Loucy (cell line): ENCODE measurements at regions not wholly inside any gene's neighbourhood (a gene's known extent, or its start where the extent isn't known, plus 50 kb on each side); places are given as distances from the start of the nearest gene placed in this dataset.

Source experiments
- H2AFZ ChIP-seq: fragments of 200-600 bp; sonication (generic); 2 replicates; pipeline ENCODE4 v1.6.0; 2016; ENCODE audit warnings: antibody characterized with exemption, mild to moderate bottlenecking, low read length, moderate library complexity
- H3F3A ChIP-seq: fragments of 200-600 bp; 2 replicates; pipeline ENCODE4 v1.6.0; 2016; ENCODE audit warnings: antibody characterized with exemption, low read depth, mild to moderate bottlenecking
- H3K27me3 ChIP-seq: fragments of 200-600 bp; sonication (generic); 2 replicates; pipeline ENCODE4 v1.6.1; 2014; ENCODE audit warnings: low read length, mild to moderate bottlenecking; ENCODE audit not compliant: insufficient read depth, poor library complexity, severe bottlenecking
- H3K36me3 ChIP-seq: fragments of 200-600 bp; sonication (generic); 2 replicates; pipeline ENCODE4 v1.6.1; 2016; ENCODE audit warnings: low read length; ENCODE audit not compliant: insufficient read depth
- H3K4me1 ChIP-seq: fragments of 200-600 bp; sonication (generic); 2 replicates; pipeline ENCODE4 v1.5.1; 2014; ENCODE audit warnings: low read length, mild to moderate bottlenecking; ENCODE audit not compliant: insufficient read depth, poor library complexity, severe bottlenecking
- H3K4me2 ChIP-seq: fragments of 200-600 bp; sonication (generic); 2 replicates; pipeline ENCODE4 v1.6.0; 2014; ENCODE audit warnings: antibody characterized with exemption, low read length, low read depth, mild to moderate bottlenecking; ENCODE audit not compliant: poor library complexity, severe bottlenecking
- H3K4me3 ChIP-seq: fragments of 200-600 bp; sonication (generic); 2 replicates; pipeline ENCODE4 v1.5.1; 2014; ENCODE audit warnings: low read length, mild to moderate bottlenecking, mixed read lengths; ENCODE audit not compliant: poor library complexity, severe bottlenecking
- H3K79me2 ChIP-seq: fragments of 200-600 bp; sonication (generic); 2 replicates; pipeline ENCODE4 v1.6.1; 2014; ENCODE audit warnings: low read length; ENCODE audit not compliant: insufficient read depth
- H3K9ac ChIP-seq: fragments of 200-600 bp; sonication (generic); 2 replicates; pipeline ENCODE4 v1.6.0; 2014; ENCODE audit warnings: mild to moderate bottlenecking, low read depth, low read length, moderate library complexity; ENCODE audit not compliant: poor library complexity, severe bottlenecking
- H3K9me2 ChIP-seq: fragments of 200-600 bp; sonication (generic); replicated peaks from 2 replicates; pipeline ENCODE4 v1.6.1; 2016; ENCODE audit warnings: low read depth, low read length, mixed read lengths
- H3K9me3 ChIP-seq: fragments of 200-600 bp; sonication (generic); 2 replicates; pipeline ENCODE4 v1.6.1; 2014; ENCODE audit warnings: mild to moderate bottlenecking, antibody characterized with exemption, low read length, low read depth; ENCODE audit not compliant: insufficient read depth
- H4K20me1 ChIP-seq: fragments of 200-600 bp; sonication (generic); 2 replicates; pipeline ENCODE4 v1.6.0; 2014; ENCODE audit warnings: antibody characterized with exemption, low read length, mild to moderate bottlenecking; ENCODE audit not compliant: insufficient read depth, poor library complexity, severe bottlenecking
- EZH2phosphoT487 ChIP-seq: fragments of 200-600 bp; IDR thresholded peaks from 2 replicates; pipeline ENCODE4 v1.6.1; 2018; ENCODE audit warnings: antibody characterized with exemption, mild to moderate bottlenecking, moderate library complexity, borderline replicate concordance
- TF ChIP-seq, protein P1 (sequence below): fragments of 200-600 bp; sonication (generic); conservative IDR thresholded peaks from 2 replicates; pipeline ENCODE4 v1.5.1; 2014; ENCODE audit warnings: mild to moderate bottlenecking, antibody characterized with exemption, low read length

DNA sequence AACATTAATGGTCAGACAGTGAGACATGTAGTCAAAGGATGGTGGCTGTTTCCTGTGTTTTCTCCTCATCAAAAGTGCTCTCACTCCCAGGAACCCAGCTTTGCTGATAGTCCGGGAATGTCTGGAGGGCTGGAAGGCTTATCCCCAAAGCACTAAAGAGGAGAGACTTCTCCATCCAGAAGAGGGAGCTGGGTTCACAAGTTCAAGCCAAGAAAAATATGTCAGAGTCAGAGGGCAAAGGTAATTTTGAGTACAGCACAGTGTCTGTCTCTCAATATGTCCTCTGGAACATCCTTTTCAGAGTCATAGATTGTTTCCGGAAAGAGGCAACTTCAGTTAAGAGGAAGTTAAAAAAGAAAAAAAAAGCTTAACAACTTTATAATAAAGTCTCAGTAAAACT lies 281.5 kb upstream of the PHYHIPL start:
- Histone ChIP-seq H2AFZ (no peak overlapping the region), H3K9ac (no peak overlapping the region), H3K79me2 (no peaks in the 10 kb centered on the region), H3K27me3 (no peaks in the 10 kb centered on the region), H3K9me3 (no peaks in the 10 kb centered on the region), H3K4me1 (no peaks in the 10 kb centered on the region), H3F3A (no peaks in the 10 kb centered on the region), H3K4me3 (no peak overlapping the region), H4K20me1 (no peaks in the 10 kb centered on the region), H3K4me2 (no peak overlapping the region), H3K9me2 (no peaks in the 10 kb centered on the region), H3K36me3 (no peaks in the 10 kb centered on the region)
- no peak for TF ChIP-seq EZH2phosphoT487
- TF ChIP-seq, protein P1, sequence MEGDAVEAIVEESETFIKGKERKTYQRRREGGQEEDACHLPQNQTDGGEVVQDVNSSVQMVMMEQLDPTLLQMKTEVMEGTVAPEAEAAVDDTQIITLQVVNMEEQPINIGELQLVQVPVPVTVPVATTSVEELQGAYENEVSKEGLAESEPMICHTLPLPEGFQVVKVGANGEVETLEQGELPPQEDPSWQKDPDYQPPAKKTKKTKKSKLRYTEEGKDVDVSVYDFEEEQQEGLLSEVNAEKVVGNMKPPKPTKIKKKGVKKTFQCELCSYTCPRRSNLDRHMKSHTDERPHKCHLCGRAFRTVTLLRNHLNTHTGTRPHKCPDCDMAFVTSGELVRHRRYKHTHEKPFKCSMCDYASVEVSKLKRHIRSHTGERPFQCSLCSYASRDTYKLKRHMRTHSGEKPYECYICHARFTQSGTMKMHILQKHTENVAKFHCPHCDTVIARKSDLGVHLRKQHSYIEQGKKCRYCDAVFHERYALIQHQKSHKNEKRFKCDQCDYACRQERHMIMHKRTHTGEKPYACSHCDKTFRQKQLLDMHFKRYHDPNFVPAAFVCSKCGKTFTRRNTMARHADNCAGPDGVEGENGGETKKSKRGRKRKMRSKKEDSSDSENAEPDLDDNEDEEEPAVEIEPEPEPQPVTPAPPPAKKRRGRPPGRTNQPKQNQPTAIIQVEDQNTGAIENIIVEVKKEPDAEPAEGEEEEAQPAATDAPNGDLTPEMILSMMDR, result no peak

DNA sequence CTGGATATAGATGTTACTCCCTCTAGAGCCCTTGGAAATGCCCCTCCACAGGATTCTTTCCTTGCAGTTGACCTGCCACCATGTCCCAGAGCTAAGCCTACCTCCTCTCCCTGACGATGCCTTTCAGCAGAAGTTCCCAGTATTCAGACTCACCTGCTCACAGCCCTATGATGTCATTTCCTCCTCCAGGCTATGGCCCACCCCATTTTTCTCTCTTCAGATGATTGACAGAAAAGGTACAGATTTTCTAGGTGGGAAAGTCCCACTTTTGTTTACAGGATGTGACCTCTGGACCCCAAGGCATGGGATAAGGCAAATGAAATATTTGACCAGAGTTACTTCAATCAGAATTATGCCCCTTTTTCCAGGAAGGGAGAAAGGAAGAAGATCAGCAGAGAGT lies 280.2 kb upstream of the PHYHIPL start:
- H3K4me2 ChIP-seq, result no peak overlapping the region
- no peaks in the 10 kb centered on the region for H3K36me3 ChIP-seq
- TF ChIP-seq EZH2phosphoT487, result no peak
- TF ChIP-seq, protein P1, result no peak
- no peaks in the 10 kb centered on the region for H3K4me1 ChIP-seq
- no peaks in the 10 kb centered on the region for H3K27me3 ChIP-seq
- no peaks in the 10 kb centered on the region for H4K20me1 ChIP-seq
- H3K9ac ChIP-seq, result no peak overlapping the region
- no peaks in the 10 kb centered on the region for H3K9me3 ChIP-seq
- no peaks in the 10 kb centered on the region for H3K79me2 ChIP-seq
- H3K4me3 ChIP-seq, result no peak overlapping the region
- no peaks in the 10 kb centered on the region for H3F3A ChIP-seq
- no peak overlapping the region for H2AFZ ChIP-seq
- no peaks in the 10 kb centered on the region for H3K9me2 ChIP-seq

DNA sequence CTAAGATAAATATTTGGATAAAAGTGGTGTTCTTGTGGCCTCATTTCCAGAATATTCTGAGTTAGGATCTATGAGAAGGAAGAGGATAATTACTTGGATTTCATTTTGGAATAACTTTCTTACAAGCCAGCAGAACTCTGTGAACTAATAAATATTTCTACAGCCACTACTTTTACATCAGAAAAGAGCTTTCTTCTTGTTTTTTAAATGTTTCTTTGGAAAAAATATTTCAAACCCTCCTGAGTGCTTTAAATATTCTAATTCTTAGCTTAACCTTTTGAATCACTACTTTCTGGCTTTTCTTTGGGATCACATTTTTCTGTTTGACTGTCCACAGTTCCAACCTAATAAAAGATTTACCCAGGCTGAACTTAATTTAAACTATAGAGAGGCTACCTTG lies 279.2 kb upstream of the PHYHIPL start:
- no peaks in the 10 kb centered on the region for H3K4me1 ChIP-seq
- H3K9me3 ChIP-seq, result no peaks in the 10 kb centered on the region
- H3K4me3 ChIP-seq, result no peak overlapping the region
- no peaks in the 10 kb centered on the region for H3K79me2 ChIP-seq
- no peak overlapping the region for H3K9ac ChIP-seq
- no peak overlapping the region for H3K4me2 ChIP-seq
- no peaks in the 10 kb centered on the region for H3K36me3 ChIP-seq
- no peaks in the 10 kb centered on the region for H4K20me1 ChIP-seq
- no peaks in the 10 kb centered on the region for H3K9me2 ChIP-seq
- H3F3A ChIP-seq, result no peaks in the 10 kb centered on the region
- no peak overlapping the region for H2AFZ ChIP-seq
- no peaks in the 10 kb centered on the region for H3K27me3 ChIP-seq
- TF ChIP-seq EZH2phosphoT487, result no peak
- TF ChIP-seq, protein P1, result no peak
